GM12873 (cell line): ENCODE measurements at regions not wholly inside any gene's neighbourhood (a gene's known extent, or its start where the extent isn't known, plus 50 kb on each side); places are given as distances from the start of the nearest gene placed in this dataset.

Source experiments
- TF ChIP-seq, protein P1 (sequence below): IDR thresholded peaks from 2 replicates; pipeline ENCODE4 v1.5.1; 2012; ENCODE audit warnings: low read depth, mild to moderate bottlenecking, moderate library complexity, low read length, control low read depth; ENCODE audit not compliant: insufficient read depth; ENCODE audit errors: missing control alignments

DNA sequence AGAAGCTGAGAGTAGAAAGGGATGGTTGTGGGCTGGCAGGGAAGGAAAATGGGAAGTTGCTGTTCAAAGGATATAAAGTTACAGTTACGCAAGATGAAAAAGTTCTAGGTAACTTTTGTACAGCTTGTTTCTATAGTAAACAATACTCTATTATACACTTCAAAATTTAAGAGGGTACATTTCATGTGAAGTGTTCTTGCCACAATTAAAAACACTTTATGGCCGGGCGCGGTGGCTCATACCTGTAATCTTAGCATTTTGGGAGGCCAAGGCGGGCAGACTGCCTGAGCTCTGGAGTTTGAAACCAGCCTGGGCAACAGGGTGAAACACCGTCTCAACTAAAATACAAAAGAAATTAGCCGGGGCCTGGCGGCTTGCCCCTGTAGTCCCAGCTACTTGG is 623.6 kb downstream of the STIM2 start:
- TF ChIP-seq, protein P1, sequence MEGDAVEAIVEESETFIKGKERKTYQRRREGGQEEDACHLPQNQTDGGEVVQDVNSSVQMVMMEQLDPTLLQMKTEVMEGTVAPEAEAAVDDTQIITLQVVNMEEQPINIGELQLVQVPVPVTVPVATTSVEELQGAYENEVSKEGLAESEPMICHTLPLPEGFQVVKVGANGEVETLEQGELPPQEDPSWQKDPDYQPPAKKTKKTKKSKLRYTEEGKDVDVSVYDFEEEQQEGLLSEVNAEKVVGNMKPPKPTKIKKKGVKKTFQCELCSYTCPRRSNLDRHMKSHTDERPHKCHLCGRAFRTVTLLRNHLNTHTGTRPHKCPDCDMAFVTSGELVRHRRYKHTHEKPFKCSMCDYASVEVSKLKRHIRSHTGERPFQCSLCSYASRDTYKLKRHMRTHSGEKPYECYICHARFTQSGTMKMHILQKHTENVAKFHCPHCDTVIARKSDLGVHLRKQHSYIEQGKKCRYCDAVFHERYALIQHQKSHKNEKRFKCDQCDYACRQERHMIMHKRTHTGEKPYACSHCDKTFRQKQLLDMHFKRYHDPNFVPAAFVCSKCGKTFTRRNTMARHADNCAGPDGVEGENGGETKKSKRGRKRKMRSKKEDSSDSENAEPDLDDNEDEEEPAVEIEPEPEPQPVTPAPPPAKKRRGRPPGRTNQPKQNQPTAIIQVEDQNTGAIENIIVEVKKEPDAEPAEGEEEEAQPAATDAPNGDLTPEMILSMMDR = no peak

DNA sequence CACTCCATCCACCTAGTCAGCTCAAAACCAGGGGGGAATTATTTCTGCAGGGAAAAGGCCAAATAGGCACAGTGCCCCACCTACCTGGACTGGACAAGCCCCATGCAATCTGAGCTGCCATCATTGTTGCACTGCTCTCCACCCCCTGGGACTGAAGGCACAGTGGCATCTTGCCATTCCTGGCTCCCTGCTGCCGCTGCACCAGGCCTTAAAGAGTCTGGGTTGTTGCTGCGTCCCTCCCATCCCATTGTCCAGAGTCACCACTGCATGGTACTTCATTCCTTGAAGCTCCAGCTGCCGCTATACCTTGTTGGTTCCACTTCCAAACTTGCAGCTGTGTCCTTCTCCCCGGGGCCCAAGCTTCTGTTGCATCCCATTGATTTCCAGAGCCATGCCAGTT is 629.7 kb downstream of the STIM2 start:
- TF ChIP-seq, protein P1 = no peak

DNA sequence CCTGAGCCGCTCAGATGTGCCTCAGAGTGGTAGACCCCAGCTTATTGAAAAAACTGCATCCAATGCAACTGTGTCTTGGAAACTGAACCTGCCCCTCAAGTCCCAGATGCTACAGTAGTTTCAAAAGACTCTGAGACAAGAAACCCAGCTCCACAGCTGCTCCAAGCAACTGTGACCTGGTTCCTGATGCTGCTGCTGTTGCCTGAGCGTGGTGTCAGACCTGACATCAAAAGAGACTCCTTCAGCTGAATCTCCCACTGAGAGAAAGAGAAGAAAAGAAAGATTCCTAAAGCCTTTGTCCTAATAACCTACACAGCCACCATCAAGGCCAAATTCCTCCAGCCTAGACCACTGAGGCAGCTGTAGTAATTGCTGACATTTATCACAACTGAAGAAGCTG is 630.1 kb downstream of the STIM2 start:
- TF ChIP-seq, protein P1 = no peak

GRCh38 chr4:27506401-27506800 is 645.8 kb downstream of the STIM2 start:
- TF ChIP-seq, protein P1 = no peak

GRCh38 chr4:27514711-27515110 is 654.1 kb downstream of the STIM2 start:
- TF ChIP-seq, protein P1 = no peak

GRCh38 chr4:27515140-27515539 is 654.5 kb downstream of the STIM2 start:
- TF ChIP-seq, protein P1 = no peak

DNA sequence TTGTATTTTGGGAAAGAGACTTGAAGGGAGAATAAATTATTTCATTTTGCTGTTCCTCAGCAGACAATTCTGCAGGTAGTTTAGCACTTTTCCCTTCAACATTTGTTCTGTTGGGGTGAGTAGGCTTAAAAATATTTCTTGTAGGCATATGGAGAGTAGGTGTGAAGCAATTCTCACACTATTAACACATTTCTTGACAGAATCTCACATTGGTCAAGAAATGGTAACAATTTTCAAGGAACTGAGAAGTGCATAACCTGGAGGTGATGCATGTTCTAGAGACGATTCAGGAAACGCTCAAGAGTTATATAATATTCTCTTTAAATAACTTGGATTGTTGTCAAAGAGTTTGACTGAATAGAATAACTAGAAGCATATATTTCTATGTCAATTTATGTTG is 658.2 kb downstream of the STIM2 start:
- TF ChIP-seq, protein P1 = no peak
